ELF-1 (cell line): ENCODE measurements at regions not wholly inside any gene's neighbourhood (a gene's known extent, or its start where the extent isn't known, plus 50 kb on each side); places are given as distances from the start of the nearest gene placed in this dataset.

Experiments
- DNase-seq: peaks from one replicate; pipeline ENCODE4 v3.0.0-alpha.2; 2016; ENCODE audit warnings: low read depth, low spot score

DNA sequence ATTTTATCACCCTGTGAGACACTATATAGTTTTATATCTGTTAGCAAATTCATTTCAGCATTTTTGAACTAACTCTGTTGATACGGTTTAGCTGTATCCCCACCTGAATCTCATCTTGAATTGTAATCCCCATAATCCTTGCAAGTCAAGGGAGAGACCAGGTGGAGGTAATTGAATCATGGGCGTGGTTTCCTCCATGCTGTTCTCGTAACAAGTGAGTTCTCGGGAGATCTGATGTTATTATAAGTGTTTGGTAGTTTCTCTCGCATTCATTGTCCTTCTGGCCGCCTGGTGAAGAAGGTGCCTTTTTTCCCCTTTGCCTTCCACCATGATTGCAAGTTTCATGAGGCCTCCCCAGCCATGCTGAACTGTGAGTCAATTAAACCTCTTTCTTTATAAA lies 53.2 kb upstream of the TMC3 start:
- no peak for DNase-seq

DNA sequence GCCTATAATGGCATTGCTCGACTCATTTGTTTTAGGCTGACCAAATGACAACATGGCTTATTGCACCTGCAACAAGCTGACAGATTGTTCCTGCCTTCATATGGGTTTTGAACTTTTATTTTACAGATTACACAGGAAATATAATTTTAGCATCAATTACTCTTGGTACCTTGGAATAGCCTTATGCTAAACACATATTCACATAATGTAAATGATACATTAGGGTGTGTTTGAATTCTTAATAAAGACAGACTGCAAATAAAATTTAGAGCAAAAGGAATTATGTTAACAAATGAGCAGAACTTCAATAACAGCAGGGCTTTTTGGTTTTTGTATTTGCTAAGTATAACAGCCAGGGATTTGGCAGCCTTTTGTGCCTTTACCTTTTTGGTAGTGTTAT lies 51.9 kb upstream of the TMC3 start:
- no peak for DNase-seq
